ENCODE measurements at regions not wholly inside any gene's neighbourhood (a gene's known extent, or its start where the extent isn't known, plus 50 kb on each side); places are given as distances from the start of the nearest gene placed in this dataset.

DNA sequence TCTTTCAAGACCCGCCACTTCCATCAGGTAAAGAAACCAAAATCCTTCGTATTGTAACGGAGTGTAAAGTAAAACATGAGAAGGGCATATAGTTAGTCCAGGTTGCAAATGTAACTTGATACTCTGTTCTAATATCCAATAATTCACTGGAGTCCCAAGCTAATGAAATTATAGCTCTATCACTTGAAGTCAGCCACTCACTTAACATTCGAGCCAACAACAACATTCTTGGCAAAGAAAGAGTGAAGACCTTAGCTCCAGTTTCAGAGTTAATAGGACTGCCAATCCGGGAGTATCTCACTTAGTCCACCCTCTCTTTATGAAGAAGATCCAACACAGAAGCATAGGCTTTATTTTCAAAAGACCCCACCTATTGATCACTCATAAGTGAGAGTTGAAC is 298.0 kb upstream of the SOX11 start:
- H3K4me1 ChIP-seq (ENCODE audit: control insufficient read depth in 1 of 2, low read depth in 2 of 2) = no peaks in the 10 kb centered on the region
- no peak overlapping the region for H3K4me3 ChIP-seq
- ATAC-seq (ENCODE audit: insufficient number of reproducible peaks, low FRiP score, low read depth) = no peak
- no peaks in the 10 kb centered on the region for H3K9me3 ChIP-seq
- no peak for DNase-seq (ENCODE audit: low spot score)
- TF ChIP-seq, protein P1, sequence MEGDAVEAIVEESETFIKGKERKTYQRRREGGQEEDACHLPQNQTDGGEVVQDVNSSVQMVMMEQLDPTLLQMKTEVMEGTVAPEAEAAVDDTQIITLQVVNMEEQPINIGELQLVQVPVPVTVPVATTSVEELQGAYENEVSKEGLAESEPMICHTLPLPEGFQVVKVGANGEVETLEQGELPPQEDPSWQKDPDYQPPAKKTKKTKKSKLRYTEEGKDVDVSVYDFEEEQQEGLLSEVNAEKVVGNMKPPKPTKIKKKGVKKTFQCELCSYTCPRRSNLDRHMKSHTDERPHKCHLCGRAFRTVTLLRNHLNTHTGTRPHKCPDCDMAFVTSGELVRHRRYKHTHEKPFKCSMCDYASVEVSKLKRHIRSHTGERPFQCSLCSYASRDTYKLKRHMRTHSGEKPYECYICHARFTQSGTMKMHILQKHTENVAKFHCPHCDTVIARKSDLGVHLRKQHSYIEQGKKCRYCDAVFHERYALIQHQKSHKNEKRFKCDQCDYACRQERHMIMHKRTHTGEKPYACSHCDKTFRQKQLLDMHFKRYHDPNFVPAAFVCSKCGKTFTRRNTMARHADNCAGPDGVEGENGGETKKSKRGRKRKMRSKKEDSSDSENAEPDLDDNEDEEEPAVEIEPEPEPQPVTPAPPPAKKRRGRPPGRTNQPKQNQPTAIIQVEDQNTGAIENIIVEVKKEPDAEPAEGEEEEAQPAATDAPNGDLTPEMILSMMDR (IDR thresholded peaks at IDR 0.05) = no peak
- no peaks in the 10 kb centered on the region for H3K27me3 ChIP-seq (replicated peaks; ENCODE audit: insufficient read depth)
- no peak overlapping the region for H3K27ac ChIP-seq
- no peaks in the 10 kb centered on the region for H3K36me3 ChIP-seq

DNA sequence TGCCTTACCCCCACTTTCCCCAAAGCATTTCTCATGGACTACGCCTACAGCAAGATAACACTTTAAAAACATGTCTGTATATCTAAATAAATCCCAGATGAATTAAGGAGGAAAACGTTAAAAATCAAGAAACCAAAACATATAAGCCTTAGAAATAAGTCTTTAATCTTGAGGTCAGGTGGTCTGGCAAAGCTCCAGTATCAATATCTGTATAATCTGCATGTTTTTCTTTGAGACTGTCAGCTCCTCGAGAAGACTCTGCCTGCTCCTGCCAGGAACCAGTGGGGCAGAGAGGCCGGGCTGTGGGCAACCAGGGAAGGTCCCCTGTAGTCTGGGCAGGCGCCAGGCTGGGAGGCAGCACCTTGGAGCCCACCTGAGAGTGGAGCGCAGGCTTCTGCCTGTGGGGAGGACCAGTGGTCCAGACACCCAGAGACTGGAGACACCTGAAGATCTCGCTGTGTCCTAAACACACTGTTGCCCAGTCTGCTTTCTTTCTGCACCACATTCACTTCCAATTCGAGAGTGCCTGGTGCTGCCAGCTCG is 291.0 kb upstream of the SOX11 start:
- Histone ChIP-seq H3K4me1 (ENCODE audit: control insufficient read depth in 1 of 2, low read depth in 2 of 2) (no peaks in the 10 kb centered on the region), H3K9me3 (no peaks in the 10 kb centered on the region), H3K4me3 (no peak overlapping the region), H3K36me3 (no peaks in the 10 kb centered on the region), H3K27ac (no peak overlapping the region), H3K27me3 (replicated peaks; ENCODE audit: insufficient read depth) (no peaks in the 10 kb centered on the region)
- TF ChIP-seq, protein P1 (IDR thresholded peaks at IDR 0.05) = no peak
- DNase-seq (ENCODE audit: low spot score) (no peak), ATAC-seq (ENCODE audit: insufficient number of reproducible peaks, low FRiP score, low read depth) (no peak)

DNA sequence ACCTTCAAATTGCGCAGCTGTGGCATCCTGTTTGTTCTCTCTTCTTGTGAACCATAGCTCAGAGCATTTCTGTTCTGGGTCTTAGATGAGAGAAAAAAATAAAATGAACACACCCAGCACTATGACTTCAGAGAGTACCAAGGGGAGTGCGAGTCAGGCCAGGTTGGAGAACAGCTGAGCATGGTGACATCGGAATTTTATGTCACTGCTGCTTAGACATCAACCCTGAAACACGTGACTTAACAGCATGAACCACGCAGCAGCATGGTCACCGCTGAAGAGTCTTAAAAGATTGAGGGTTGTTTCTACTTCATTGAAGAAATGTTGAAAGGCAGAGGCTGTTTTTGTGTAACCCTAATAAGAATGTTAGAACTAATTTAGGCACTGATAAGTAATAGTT is 288.8 kb upstream of the SOX11 start:
- TF ChIP-seq, protein P1 (IDR thresholded peaks at IDR 0.05) = no peak
- Histone ChIP-seq H3K27me3 (replicated peaks; ENCODE audit: insufficient read depth) (no peaks in the 10 kb centered on the region), H3K4me1 (ENCODE audit: control insufficient read depth in 1 of 2, low read depth in 2 of 2) (no peaks in the 10 kb centered on the region), H3K4me3 (no peak overlapping the region), H3K27ac (no peak overlapping the region), H3K9me3 (no peaks in the 10 kb centered on the region), H3K36me3 (no peaks in the 10 kb centered on the region)
- DNase-seq (ENCODE audit: low spot score) (no peak), ATAC-seq (ENCODE audit: insufficient number of reproducible peaks, low FRiP score, low read depth) (no peak)

GRCh38 chr2:5409898-5410381 is 282.2 kb upstream of the SOX11 start:
- no peaks in the 10 kb centered on the region for H3K36me3 ChIP-seq
- H3K27me3 ChIP-seq (replicated peaks; ENCODE audit: insufficient read depth) = no peaks in the 10 kb centered on the region
- TF ChIP-seq, protein P1 (IDR thresholded peaks at IDR 0.05) = no peak
- no peaks in the 10 kb centered on the region for H3K9me3 ChIP-seq
- no peak overlapping the region for H3K4me3 ChIP-seq
- DNase-seq (ENCODE audit: low spot score) = no peak
- no peak overlapping the region for H3K27ac ChIP-seq
- no peaks in the 10 kb centered on the region for H3K4me1 ChIP-seq (ENCODE audit: control insufficient read depth in 1 of 2, low read depth in 2 of 2)
- no peak for ATAC-seq (ENCODE audit: insufficient number of reproducible peaks, low FRiP score, low read depth)

DNA sequence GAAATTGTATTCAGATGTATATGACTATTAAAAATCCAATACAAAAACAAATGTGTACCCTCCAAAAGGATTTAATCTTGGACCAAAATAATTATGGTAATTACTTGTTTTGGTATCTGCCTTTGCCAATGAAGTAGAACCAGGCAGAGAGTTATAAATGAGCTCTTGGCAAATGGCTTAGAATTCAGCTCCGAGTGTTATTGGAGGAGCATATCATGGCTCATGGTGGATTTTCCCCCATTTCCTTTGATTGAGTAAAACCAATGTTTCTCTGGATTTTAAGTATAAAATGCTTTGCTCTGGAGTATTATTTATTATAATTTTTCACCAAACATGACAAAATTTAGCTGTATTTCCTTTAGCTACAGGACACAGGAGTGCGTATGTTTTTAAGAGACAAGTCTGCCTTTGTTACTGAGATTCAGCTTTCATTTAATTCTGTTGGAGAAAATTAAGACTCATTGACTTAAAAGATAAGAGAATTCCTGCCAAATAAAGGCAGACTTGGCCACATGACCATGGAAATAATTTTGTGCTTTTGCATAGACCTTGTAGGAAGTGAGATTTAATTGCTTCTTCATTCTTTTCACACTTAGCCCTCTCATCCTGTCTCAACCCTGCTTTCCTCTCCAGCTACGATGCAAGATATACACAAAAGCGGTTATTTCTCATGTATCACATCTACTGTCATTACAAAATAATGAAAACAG is 281.0 kb upstream of the SOX11 start:
- H3K9me3 ChIP-seq = no peaks in the 10 kb centered on the region
- ATAC-seq (ENCODE audit: insufficient number of reproducible peaks, low FRiP score, low read depth) = no peak
- no peak overlapping the region for H3K27ac ChIP-seq
- H3K27me3 ChIP-seq (replicated peaks; ENCODE audit: insufficient read depth) = no peaks in the 10 kb centered on the region
- TF ChIP-seq, protein P1 (IDR thresholded peaks at IDR 0.05) = no peak
- no peak overlapping the region for H3K4me3 ChIP-seq
- DNase-seq (ENCODE audit: low spot score) = no peak
- no peaks in the 10 kb centered on the region for H3K4me1 ChIP-seq (ENCODE audit: control insufficient read depth in 1 of 2, low read depth in 2 of 2)
- H3K36me3 ChIP-seq = no peaks in the 10 kb centered on the region

All from thoracic aorta (tissue), 2 donors.